ENCODE measurements at regions not wholly inside any gene's neighbourhood (a gene's known extent, or its start where the extent isn't known, plus 50 kb on each side); places are given as distances from the start of the nearest gene placed in this dataset.

GRCh38 chr4:57689693-57690205 is 579.6 kb upstream of the IGFBP7 start:
- no peak overlapping the region for H3K4me3 ChIP-seq (ENCODE audit: low read depth, low read length)
- H3K4me1 ChIP-seq (ENCODE audit: control insufficient read depth, insufficient read depth, low read length), result no peaks in the 10 kb centered on the region
- ChIA-PET POLR2A (no interaction called here), CTCF (no interaction called here)
- H3K9me3 ChIP-seq (ENCODE audit: control insufficient read depth, insufficient read depth, low read depth, low read length), result no peaks in the 10 kb centered on the region
- no peaks in the 10 kb centered on the region for H3K36me3 ChIP-seq (ENCODE audit: control insufficient read depth in 2 of 2, insufficient read depth in 1 of 2, low read length in 2 of 2)
- H3K27ac ChIP-seq (ENCODE audit: extremely low read depth, low read depth, low read length), result no peak overlapping the region
- no peak for TF ChIP-seq ZNF362 (tag by site-specific recombination; IDR thresholded peaks at IDR 0.05)
- no peak for TF ChIP-seq ZNF214 (tag by site-specific recombination; IDR thresholded peaks at IDR 0.05; ENCODE audit: borderline replicate concordance)
- no peak for TF ChIP-seq ZFP41 (tag by site-specific recombination; IDR thresholded peaks at IDR 0.05; ENCODE audit: borderline replicate concordance)
- no peak for TF ChIP-seq ZNF202 (tag by site-specific recombination; IDR thresholded peaks at IDR 0.05; ENCODE audit: borderline replicate concordance)
- no peak for TF ChIP-seq ZNF394 (tag by site-specific recombination; IDR thresholded peaks at IDR 0.05; ENCODE audit: borderline replicate concordance)
- TF ChIP-seq MEIS1 (CRISPR knock-in tag; IDR thresholded peaks at IDR 0.05; ENCODE audit: borderline replicate concordance), result no peak
- TF ChIP-seq SP3 (tag by site-specific recombination; IDR thresholded peaks at IDR 0.05), result no peak
- TF ChIP-seq ZNF23 (tag by site-specific recombination; IDR thresholded peaks at IDR 0.05; ENCODE audit: borderline replicate concordance), result no peak
- no peak for TF ChIP-seq ZNF148 (tag by site-specific recombination; IDR thresholded peaks at IDR 0.05; ENCODE audit: borderline replicate concordance)
- no peak for TF ChIP-seq ZNF621 (tag by site-specific recombination; IDR thresholded peaks at IDR 0.05)
- TF ChIP-seq ZNF121 (tag by site-specific recombination; IDR thresholded peaks at IDR 0.05), result no peak
- no peak for TF ChIP-seq ZSCAN16 (tag by site-specific recombination; IDR thresholded peaks at IDR 0.05)
- TF ChIP-seq BCL11A (tag by site-specific recombination; IDR thresholded peaks at IDR 0.05; ENCODE audit: low read depth), result no peak
- no peak for TF ChIP-seq ZNF248 (tag by site-specific recombination; IDR thresholded peaks at IDR 0.05)
- no peak for TF ChIP-seq ZNF837 (tag by site-specific recombination; IDR thresholded peaks at IDR 0.05)
- no peak for TF ChIP-seq YY1 (tag by site-specific recombination; IDR thresholded peaks at IDR 0.05)
- no peak for TF ChIP-seq ZBTB26 (tag by site-specific recombination; optimal IDR thresholded peaks at IDR 0.05)
- TF ChIP-seq, protein P1, sequence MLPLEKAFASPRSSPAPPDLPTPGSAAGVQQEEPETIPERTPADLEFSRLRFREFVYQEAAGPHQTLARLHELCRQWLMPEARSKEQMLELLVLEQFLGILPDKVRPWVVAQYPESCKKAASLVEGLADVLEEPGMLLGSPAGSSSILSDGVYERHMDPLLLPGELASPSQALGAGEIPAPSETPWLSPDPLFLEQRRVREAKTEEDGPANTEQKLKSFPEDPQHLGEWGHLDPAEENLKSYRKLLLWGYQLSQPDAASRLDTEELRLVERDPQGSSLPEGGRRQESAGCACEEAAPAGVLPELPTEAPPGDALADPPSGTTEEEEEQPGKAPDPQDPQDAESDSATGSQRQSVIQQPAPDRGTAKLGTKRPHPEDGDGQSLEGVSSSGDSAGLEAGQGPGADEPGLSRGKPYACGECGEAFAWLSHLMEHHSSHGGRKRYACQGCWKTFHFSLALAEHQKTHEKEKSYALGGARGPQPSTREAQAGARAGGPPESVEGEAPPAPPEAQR (tag by site-specific recombination; IDR thresholded peaks at IDR 0.05), result no peak
- no peak for TF ChIP-seq ZNF791 (tag by site-specific recombination; IDR thresholded peaks at IDR 0.05)
- no peak for TF ChIP-seq ZNF560 (tag by site-specific recombination; IDR thresholded peaks at IDR 0.05; ENCODE audit: borderline replicate concordance)

- CTCF ChIA-PET, result no interaction called here
- Histone ChIP-seq H3K27ac (ENCODE audit: extremely low read depth, low read depth, low read length) (no peak overlapping the region), H3K9me3 (ENCODE audit: control insufficient read depth, insufficient read depth, low read depth, low read length) (no peaks in the 10 kb centered on the region), H3K4me1 (ENCODE audit: control insufficient read depth, insufficient read depth, low read length) (no peaks in the 10 kb centered on the region), H3K36me3 (ENCODE audit: control insufficient read depth in 2 of 2, insufficient read depth in 1 of 2, low read length in 2 of 2) (no peaks in the 10 kb centered on the region), H3K4me3 (ENCODE audit: low read depth, low read length) (no peak overlapping the region)
- POLR2A ChIA-PET, result no interaction called here
- TF ChIP-seq PBX3 (CRISPR knock-in tag; IDR thresholded peaks at IDR 0.05) (no peak), ZNF549 (tag by site-specific recombination; IDR thresholded peaks at IDR 0.05) (no peak), ZNF19 (tag by site-specific recombination; IDR thresholded peaks at IDR 0.05; ENCODE audit: low read depth) (no peak), ZNF426 (tag by site-specific recombination; IDR thresholded peaks at IDR 0.05) (no peak), ZNF704 (tag by site-specific recombination; IDR thresholded peaks at IDR 0.05) (no peak), ZNF561 (tag by site-specific recombination; IDR thresholded peaks at IDR 0.05; ENCODE audit: borderline replicate concordance) (no peak), KLF1 (tag by site-specific recombination; IDR thresholded peaks at IDR 0.05) (no peak), OSR2 (tag by site-specific recombination; IDR thresholded peaks at IDR 0.05) (no peak), ZNF184 (tag by site-specific recombination; IDR thresholded peaks at IDR 0.05) (no peak)
Measured at GRCh38 chr4:57682275-57682674, 572.1 kb upstream of the IGFBP7 start.
